Fibroblast of lung (primary cell): ENCODE measurements at regions not wholly inside any gene's neighbourhood (a gene's known extent, or its start where the extent isn't known, plus 50 kb on each side); places are given as distances from the start of the nearest gene placed in this dataset.

Experiments used
- DNase-seq, 2 donors: peaks; one replicate each; pipeline versions ENCODE4 v3.0.0 to v3.0.0-alpha.2; 2010; ENCODE audit warnings: low read depth in 2 of 2
- H2AFZ ChIP-seq: 2 replicates; pipeline ENCODE4 v1.5.1; 2012; ENCODE audit warnings: low read length, control low read depth, inconsistent platforms
- H3K27ac ChIP-seq: 2 replicates; pipeline ENCODE4 v1.5.1; 2011; ENCODE audit warnings: low read length, control low read depth; ENCODE audit not compliant: insufficient read depth
- H3K27me3 ChIP-seq: 2 replicates; pipeline ENCODE4 v1.5.1; 2011; ENCODE audit warnings: mild to moderate bottlenecking, low read length; ENCODE audit not compliant: control insufficient read depth, insufficient read depth
- H3K36me3 ChIP-seq: 2 replicates; pipeline ENCODE4 v1.5.1; 2011; ENCODE audit warnings: low read length; ENCODE audit not compliant: control insufficient read depth, insufficient read depth
- H3K4me1 ChIP-seq: 2 replicates; pipeline ENCODE4 v1.5.1; 2011; ENCODE audit warnings: low read length; ENCODE audit not compliant: control insufficient read depth, insufficient read depth; ENCODE audit errors: extremely low read depth
- H3K4me2 ChIP-seq: 2 replicates; pipeline ENCODE4 v1.5.1; 2011; ENCODE audit warnings: low read length, control low read depth; ENCODE audit not compliant: insufficient read depth; ENCODE audit errors: extremely low read depth
- H3K4me3 ChIP-seq, 4 experiments: fragments of 200-600 bp in 1 of 4; sonication (generic) in 1 of 4; replicated peaks in 1 of 4; 2 replicates each; pipeline ENCODE4 v1.5.1; 2011 to 2016; ENCODE audit warnings: low read length in 4 of 4, low read depth in 3 of 4, mild to moderate bottlenecking in 3 of 4, control low read depth in 2 of 4, inconsistent platforms in 1 of 4, mixed read lengths in 1 of 4; ENCODE audit not compliant: insufficient read depth in 1 of 4; ENCODE audit errors: control extremely low read depth in 1 of 4
- H3K79me2 ChIP-seq: 2 replicates; pipeline ENCODE4 v1.5.1; 2012; ENCODE audit warnings: mild to moderate bottlenecking, low read length, inconsistent platforms; ENCODE audit not compliant: control insufficient read depth, insufficient read depth
- H3K9ac ChIP-seq: 2 replicates; pipeline ENCODE4 v1.5.1; 2011; ENCODE audit warnings: mild to moderate bottlenecking, low read length, control low read depth; ENCODE audit not compliant: insufficient read depth
- H3K9me3 ChIP-seq: 2 replicates; pipeline ENCODE4 v1.5.1; 2012; ENCODE audit warnings: low read depth, low read length; ENCODE audit not compliant: control insufficient read depth, insufficient read depth
- H4K20me1 ChIP-seq: 2 replicates; pipeline ENCODE4 v1.5.1; 2011; ENCODE audit warnings: low read length; ENCODE audit not compliant: control insufficient read depth, insufficient read depth; ENCODE audit errors: extremely low read depth
- EZH2 ChIP-seq: IDR thresholded peaks from 2 replicates; pipeline ENCODE4 v1.5.1; 2012; ENCODE audit warnings: low read length, control low read depth, mild to moderate bottlenecking; ENCODE audit errors: missing control alignments
- TF ChIP-seq, protein P1 (sequence below), 2 donors: IDR thresholded peaks in 1 of 2; conservative IDR thresholded peaks in 1 of 2; 1 replicate in 1 of 2; 2 replicates in 1 of 2; pipeline ENCODE4 v1.5.1; 2011 to 2012; ENCODE audit warnings: low read length in 2 of 2, control low read depth in 1 of 2, inconsistent platforms in 1 of 2, low read depth in 1 of 2, mild to moderate bottlenecking in 1 of 2

GRCh38 chr2:16107246-16107645 lies 166.9 kb downstream of the MYCN start:
- no peak for TF ChIP-seq EZH2
- TF ChIP-seq, protein P1, sequence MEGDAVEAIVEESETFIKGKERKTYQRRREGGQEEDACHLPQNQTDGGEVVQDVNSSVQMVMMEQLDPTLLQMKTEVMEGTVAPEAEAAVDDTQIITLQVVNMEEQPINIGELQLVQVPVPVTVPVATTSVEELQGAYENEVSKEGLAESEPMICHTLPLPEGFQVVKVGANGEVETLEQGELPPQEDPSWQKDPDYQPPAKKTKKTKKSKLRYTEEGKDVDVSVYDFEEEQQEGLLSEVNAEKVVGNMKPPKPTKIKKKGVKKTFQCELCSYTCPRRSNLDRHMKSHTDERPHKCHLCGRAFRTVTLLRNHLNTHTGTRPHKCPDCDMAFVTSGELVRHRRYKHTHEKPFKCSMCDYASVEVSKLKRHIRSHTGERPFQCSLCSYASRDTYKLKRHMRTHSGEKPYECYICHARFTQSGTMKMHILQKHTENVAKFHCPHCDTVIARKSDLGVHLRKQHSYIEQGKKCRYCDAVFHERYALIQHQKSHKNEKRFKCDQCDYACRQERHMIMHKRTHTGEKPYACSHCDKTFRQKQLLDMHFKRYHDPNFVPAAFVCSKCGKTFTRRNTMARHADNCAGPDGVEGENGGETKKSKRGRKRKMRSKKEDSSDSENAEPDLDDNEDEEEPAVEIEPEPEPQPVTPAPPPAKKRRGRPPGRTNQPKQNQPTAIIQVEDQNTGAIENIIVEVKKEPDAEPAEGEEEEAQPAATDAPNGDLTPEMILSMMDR (conservative IDR thresholded peaks at IDR 0.05 in 1 of 2, IDR thresholded peaks at IDR 0.05 in 1 of 2; ENCODE audit: low read depth in 1 of 2, low read length in 2 of 2) = no peak
- Histone ChIP-seq H3K4me1 (no peaks in the 10 kb centered on the region), H2AFZ (no peak overlapping the region), H3K27ac (no peak overlapping the region), H3K36me3 (no peaks in the 10 kb centered on the region), H3K9ac (no peak overlapping the region), H3K9me3 (no peaks in the 10 kb centered on the region), H3K4me3 (no peak overlapping the region), H3K79me2 (no peaks in the 10 kb centered on the region), H3K4me2 (no peak overlapping the region), H3K27me3 (no peaks in the 10 kb centered on the region), H4K20me1 (no peaks in the 10 kb centered on the region)
- DNase-seq = no peak

DNA sequence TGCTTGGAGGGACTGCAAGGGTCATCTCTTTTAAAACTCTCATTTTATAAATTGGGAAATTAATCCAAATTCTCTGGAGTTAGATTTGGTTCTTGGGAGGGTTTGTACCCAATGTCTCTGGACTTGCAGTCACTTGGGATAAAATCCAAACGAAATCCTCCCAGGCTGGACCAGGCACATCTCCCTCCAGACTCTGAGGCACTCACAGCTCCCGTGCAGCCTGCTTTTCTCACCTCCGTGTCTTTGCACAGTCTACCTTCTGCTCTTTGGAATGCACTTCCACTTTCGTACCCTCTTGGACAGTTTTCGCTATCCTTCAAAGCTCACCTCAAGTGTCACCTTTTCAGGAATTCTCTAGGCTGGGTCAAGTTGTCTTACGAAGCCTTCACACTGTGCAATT lies 166.3 kb downstream of the MYCN start:
- no peak for TF ChIP-seq EZH2
- TF ChIP-seq, protein P1 (conservative IDR thresholded peaks at IDR 0.05 in 1 of 2, IDR thresholded peaks at IDR 0.05 in 1 of 2; ENCODE audit: low read depth in 1 of 2, low read length in 2 of 2) = no peak
- Histone ChIP-seq H3K36me3 (no peaks in the 10 kb centered on the region), H3K27ac (no peak overlapping the region), H3K4me3 (no peak overlapping the region), H4K20me1 (no peaks in the 10 kb centered on the region), H3K4me1 (no peaks in the 10 kb centered on the region), H3K4me2 (no peak overlapping the region), H3K27me3 (no peaks in the 10 kb centered on the region), H3K9ac (no peak overlapping the region), H3K79me2 (no peaks in the 10 kb centered on the region), H2AFZ (no peak overlapping the region), H3K9me3 (no peaks in the 10 kb centered on the region)
- DNase-seq = no peak

- Histone ChIP-seq H3K27me3 (no peaks in the 10 kb centered on the region), H4K20me1 (no peaks in the 10 kb centered on the region), H3K27ac (no peak overlapping the region), H3K9ac (no peak overlapping the region), H3K4me2 (no peak overlapping the region), H3K79me2 (no peaks in the 10 kb centered on the region), H3K36me3 (no peaks in the 10 kb centered on the region), H2AFZ (no peak overlapping the region), H3K9me3 (no peaks in the 10 kb centered on the region), H3K4me1 (no peaks in the 10 kb centered on the region), H3K4me3 (no peak overlapping the region)
- DNase-seq = no peak
- TF ChIP-seq, protein P1 (conservative IDR thresholded peaks at IDR 0.05 in 1 of 2, IDR thresholded peaks at IDR 0.05 in 1 of 2; ENCODE audit: low read depth in 1 of 2, low read length in 2 of 2) = no peak
- no peak for TF ChIP-seq EZH2
Measured at GRCh38 chr2:16105669-16106281, 165.4 kb downstream of the MYCN start.
